CD4-positive, alpha-beta T cell treated with Interleukin-15 for 4 hours (primary cell): ENCODE measurements at regions not wholly inside any gene's neighbourhood (a gene's known extent, or its start where the extent isn't known, plus 50 kb on each side); places are given as distances from the start of the nearest gene placed in this dataset.

Source experiments
- DNase-seq: peaks from one replicate; pipeline ENCODE4 v3.0.0-alpha.2; 2020; ENCODE audit warnings: low spot score

GRCh38 chr16:51430716-51431369 lies 279.8 kb upstream of the SALL1 start:
- DNase-seq: no peak

DNA sequence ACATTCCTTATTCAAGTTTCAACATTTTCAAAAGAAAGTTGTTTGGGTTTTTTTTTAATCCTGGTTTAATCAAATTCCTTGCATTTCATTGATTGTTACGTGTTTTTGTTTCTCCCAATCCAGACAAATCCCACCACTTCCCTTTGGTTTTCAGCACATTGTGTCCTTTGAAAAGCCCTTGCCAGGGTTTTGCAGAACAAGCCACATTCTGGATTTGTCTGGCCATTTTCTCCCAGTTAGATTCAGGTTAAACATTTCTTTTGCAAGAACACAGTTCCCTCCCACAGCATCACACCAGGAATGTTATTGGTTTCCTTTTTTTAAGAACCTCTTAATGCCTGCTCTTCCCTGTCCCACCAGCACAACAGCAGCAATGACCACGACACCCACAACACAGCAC lies 278.0 kb upstream of the SALL1 start:
- no peak for DNase-seq

GRCh38 chr16:51427085-51427484 lies 276.0 kb upstream of the SALL1 start:
- no peak for DNase-seq

- no peak for DNase-seq
Observed at GRCh38 chr16:51426276-51426675, 275.2 kb upstream of the SALL1 start.

- DNase-seq: no peak
Observed at GRCh38 chr16:51420247-51420646, 269.2 kb upstream of the SALL1 start.

GRCh38 chr16:51419768-51420167 lies 268.7 kb upstream of the SALL1 start:
- DNase-seq: no peak

GRCh38 chr16:51418258-51418657 lies 267.2 kb upstream of the SALL1 start:
- DNase-seq: no peak

DNA sequence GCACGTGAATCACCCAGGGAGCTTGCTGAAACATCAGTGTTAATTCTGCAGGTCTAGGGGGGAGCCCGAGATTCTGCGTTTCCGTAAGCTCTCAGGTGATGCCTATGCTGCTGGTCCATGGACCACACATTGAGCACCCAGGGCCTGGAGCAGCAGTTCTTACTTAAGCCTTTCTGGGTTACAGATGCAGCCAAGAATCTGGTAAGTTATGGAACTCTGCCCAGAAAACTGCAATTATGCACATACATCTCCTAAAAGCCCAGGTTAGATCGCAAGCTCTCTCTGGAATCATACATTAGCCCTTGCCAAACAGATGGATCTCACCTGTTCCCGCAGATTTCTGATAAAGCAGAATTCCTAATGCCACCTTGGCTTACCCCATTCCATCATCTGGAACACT lies 265.9 kb upstream of the SALL1 start:
- DNase-seq: no peak

GRCh38 chr16:51410125-51410524 lies 259.1 kb upstream of the SALL1 start:
- DNase-seq: no peak

DNA sequence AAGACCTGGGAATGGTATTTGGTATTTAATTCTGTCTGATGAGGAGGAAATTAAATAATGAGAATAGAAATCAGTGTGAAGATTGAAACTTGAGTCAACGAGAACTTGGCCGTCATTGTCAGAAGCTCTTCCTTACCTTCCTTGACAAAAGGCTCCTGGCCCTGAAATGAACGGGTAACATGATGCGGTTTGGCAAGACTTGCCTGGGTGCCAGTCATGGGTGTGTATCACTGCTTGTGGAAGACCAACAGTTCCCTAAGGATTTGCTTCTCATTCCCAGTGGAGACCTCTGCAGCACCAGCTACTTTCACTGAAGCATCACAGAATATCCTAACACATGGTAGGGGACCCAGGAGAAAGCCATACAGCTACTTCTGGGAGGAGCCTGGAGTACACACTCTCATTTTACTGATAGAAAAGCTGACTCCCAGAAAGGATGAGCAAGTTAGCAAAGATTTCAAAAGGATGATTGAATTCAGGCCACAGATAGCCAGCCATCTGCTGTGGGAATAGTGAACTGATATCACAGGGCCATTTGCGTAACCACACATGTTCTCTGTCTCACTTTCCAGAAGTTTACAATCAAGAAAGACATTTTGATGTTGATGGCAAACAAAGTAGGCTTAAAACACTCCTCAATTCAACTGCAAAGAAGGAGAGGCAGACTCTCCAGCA lies 258.1 kb upstream of the SALL1 start:
- DNase-seq: no peak

- DNase-seq: no peak
Observed at GRCh38 chr16:51408357-51408756, 257.3 kb upstream of the SALL1 start.

- no peak for DNase-seq
Observed at GRCh38 chr16:51407921-51408320, 256.9 kb upstream of the SALL1 start.

DNA sequence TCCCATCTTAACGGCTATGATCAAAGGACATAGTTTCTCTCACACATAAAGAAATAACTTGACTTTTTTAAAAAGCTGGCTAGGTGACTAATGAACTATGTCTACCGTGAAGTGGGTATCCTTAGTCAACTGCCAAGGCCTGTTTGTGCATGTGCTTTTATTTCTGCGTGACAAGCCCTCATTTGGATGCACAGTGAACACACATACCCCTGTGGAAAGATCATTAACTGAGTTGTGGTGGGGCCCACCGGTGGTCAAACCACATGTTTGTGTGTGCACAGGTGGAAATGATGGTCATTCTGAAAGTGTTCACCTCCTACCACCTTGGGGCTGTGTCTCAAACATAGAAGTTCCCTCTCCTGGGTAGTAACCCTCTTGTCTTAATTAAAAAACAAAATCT lies 256.1 kb upstream of the SALL1 start:
- no peak for DNase-seq

DNA sequence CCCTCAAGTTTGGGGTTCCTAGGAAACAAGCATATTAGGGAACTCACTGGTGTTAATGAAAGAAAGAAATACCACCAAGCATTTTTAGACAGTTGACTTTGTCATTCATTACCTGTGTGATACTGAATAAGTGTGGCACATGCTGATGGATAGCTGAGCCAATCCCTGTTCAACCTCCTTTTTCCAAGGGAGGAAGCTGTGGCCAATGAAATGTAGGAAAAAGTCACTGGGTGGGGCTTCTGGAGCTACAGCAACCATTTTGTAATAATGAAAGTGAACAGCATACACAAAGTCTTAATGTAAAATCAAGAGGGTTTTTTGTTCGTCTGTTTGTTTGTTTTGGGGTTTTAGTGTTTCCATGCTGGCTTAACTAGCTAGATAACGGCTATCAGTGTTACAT lies 254.3 kb upstream of the SALL1 start:
- no peak for DNase-seq

DNA sequence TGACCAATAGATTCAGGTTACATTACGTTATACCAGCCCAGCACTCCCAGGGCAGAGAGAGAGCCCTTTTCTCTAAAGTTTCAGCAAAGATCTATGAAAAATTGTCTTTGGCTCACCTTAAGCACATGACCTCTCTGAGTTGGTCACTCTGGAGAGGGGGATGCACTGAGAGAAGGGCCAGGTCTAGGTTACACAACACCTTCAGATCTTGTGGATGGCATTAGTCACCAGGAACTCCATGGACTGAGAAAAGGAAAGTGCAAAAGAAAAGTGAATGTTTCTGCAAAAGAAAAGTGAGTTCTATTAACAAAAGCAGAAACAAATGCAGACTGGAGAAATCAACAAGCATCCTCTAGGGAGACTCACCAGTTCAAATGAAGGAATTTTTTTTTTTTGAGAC lies 253.3 kb upstream of the SALL1 start:
- DNase-seq: no peak

GRCh38 chr16:51402785-51403184 lies 251.7 kb upstream of the SALL1 start:
- no peak for DNase-seq

- DNase-seq: no peak
Observed at GRCh38 chr16:51402298-51402697, 251.2 kb upstream of the SALL1 start.

DNA sequence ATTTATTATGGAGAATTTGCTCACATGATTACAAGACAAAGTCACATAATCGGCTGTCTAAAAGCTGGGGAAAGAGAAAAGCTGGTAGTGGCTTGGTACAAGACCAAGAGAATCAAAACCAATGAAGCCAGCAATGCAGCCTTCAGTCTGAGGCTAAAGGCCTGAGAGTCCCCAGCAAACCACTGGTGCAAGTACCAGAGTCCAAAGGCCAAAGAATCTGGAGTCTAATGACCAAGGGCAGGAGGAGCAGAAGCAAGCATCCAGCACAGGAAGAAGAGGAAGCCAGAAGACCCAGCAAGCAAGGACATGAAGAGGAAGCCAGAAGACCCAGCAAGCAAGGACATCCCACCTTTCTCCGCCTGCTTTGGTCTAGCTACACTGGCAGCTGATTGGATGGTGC lies 250.6 kb upstream of the SALL1 start:
- no peak for DNase-seq

- DNase-seq: no peak
Observed at GRCh38 chr16:51399908-51400670, 249.0 kb upstream of the SALL1 start.

- no peak for DNase-seq
Observed at GRCh38 chr16:51394421-51394820, 243.4 kb upstream of the SALL1 start.

DNA sequence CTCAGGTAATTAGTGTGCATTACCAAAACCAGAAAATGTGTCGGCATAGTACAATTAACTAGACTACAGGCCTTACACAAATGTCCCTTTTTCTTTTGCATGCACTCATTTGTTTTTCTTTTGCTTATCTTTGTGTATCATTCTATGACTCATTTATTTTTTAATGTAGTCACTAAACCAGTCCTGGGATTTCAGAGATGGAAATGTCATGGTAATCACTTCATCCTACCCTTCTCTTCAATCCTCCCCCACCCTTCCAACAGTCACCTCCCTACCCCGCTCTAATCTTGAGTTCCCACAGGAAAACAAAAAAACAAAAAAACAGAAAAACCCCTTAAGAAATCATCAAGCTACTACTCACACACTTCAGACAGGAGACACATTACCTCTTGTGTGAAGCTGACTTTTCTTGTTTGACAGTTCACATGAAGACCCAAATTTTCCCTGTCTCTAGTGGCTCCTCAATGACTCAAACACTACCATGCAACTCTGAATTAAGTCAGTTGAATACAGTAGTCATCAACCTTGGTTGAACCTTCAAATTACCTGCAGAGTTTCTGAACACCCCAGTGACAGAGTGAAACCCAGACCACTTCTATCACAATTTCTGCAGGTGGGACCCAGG lies 242.4 kb upstream of the SALL1 start:
- no peak for DNase-seq

DNA sequence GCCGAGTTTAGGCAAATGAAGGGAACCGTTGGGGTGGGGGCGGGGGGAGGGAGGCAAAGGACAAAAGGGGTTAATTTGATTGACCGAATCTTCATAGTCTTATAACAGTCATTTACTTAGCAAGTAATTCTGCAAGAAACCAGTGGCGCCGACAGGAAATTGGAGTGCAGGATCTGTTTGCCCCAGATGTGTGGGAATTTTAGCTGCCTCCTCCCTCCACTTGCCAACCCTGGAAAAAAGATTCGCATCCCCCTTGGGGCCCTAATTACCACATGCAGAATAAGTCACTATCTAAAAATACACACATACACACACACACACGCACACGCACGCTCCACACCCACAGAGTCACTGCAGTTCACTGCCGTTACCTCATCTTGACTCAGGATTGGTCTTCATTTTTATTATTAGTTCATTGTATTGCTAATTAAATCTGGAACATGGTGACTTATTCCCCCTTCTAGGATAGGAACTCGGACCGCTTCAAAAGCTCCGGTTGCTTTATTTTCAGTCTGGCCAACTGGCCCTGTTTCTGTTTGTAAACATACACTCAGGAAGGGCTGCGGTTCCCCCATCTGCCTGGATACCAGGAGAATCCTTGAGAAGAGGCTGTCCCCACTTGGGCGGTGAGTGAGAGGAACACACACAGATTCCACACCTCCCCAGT lies 241.6 kb upstream of the SALL1 start:
- DNase-seq: no peak
